Fibroblast of pulmonary artery (primary cell): ENCODE measurements at regions not wholly inside any gene's neighbourhood (a gene's known extent, or its start where the extent isn't known, plus 50 kb on each side); places are given as distances from the start of the nearest gene placed in this dataset.
A peak's percentile ranks its signal among the peaks of the same experiment; 100 is the strongest.

ENCODE experiments used
- DNase-seq: peaks from one replicate; pipeline ENCODE4 v3.0.0-alpha.2; 2010; ENCODE audit warnings: low read depth
- H3K4me3 ChIP-seq: replicated peaks from 2 replicates; pipeline ENCODE4 v1.5.1; 2011; ENCODE audit warnings: low read depth, mild to moderate bottlenecking, control low read depth, low read length, moderate library complexity
- TF ChIP-seq, protein P1 (sequence below): IDR thresholded peaks from 2 replicates; pipeline ENCODE4 v1.5.1; 2011; ENCODE audit warnings: mild to moderate bottlenecking, control low read depth, low read length, inconsistent platforms; ENCODE audit errors: missing control alignments

- no peak for DNase-seq
- TF ChIP-seq, protein P1, sequence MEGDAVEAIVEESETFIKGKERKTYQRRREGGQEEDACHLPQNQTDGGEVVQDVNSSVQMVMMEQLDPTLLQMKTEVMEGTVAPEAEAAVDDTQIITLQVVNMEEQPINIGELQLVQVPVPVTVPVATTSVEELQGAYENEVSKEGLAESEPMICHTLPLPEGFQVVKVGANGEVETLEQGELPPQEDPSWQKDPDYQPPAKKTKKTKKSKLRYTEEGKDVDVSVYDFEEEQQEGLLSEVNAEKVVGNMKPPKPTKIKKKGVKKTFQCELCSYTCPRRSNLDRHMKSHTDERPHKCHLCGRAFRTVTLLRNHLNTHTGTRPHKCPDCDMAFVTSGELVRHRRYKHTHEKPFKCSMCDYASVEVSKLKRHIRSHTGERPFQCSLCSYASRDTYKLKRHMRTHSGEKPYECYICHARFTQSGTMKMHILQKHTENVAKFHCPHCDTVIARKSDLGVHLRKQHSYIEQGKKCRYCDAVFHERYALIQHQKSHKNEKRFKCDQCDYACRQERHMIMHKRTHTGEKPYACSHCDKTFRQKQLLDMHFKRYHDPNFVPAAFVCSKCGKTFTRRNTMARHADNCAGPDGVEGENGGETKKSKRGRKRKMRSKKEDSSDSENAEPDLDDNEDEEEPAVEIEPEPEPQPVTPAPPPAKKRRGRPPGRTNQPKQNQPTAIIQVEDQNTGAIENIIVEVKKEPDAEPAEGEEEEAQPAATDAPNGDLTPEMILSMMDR, result no peak
- no peak overlapping the region for H3K4me3 ChIP-seq
Measured at GRCh38 chr1:59149435-59149834, 147.5 kb upstream of the FGGY start.

- DNase-seq, result peak; percentile 98
- H3K4me3 ChIP-seq, result peak overlapping the region; percentile 36
- TF ChIP-seq, protein P1, result no peak
Measured at GRCh38 chr1:59150577-59151386, 146.1 kb upstream of the FGGY start.

DNA sequence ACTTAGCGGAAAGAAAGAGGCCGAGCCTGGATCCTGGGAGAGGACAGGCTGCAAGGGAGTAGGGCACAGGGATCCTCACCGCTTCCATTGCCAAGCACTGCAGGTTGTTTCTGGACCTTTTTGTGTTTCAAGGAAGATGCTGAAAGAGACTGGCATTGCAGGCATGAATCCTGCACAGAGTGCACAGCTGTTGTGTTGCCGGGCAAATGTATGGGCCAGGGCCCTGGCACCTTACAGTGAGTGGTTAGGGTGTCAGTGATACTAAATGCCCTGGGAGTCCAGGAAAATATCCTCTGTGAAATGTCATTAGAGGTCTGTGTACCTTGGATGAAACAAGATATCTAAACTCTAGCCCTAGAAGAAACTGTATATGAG, 145.5 kb upstream of the FGGY start:
- TF ChIP-seq, protein P1, result no peak
- no peak overlapping the region for H3K4me3 ChIP-seq
- no peak for DNase-seq

DNA sequence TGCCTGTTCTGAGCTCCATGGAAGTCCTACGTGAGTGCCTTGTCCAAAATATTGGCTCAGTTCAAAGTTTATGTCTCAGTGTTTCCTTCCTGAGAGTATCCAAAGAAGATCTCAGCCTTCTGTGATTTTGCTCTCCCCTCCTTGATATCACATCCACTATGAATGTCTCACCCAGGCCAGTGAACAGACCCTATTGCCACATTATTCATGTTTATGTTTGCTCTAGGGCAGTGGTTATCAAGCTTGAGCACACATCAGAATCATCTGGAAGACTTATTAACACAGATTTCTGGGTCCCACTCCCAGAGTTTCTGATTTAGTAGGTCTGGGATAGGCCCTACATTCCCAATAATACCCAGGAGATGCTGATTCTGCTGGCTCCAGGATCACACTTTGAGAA, 145.0 kb upstream of the FGGY start:
- TF ChIP-seq, protein P1, result no peak

GRCh38 chr1:59152511-59152910, 144.4 kb upstream of the FGGY start:
- no peak overlapping the region for H3K4me3 ChIP-seq
- DNase-seq, result no peak
- TF ChIP-seq, protein P1, result no peak

More for the DNA sequence above, 145.0 kb upstream of the FGGY start:
- no peak overlapping the region for H3K4me3 ChIP-seq
- no peak for DNase-seq

- TF ChIP-seq, protein P1, result no peak
- H3K4me3 ChIP-seq, result no peak overlapping the region
- DNase-seq, result no peak
Measured at GRCh38 chr1:59154401-59154800, 142.5 kb upstream of the FGGY start.

- no peak overlapping the region for H3K4me3 ChIP-seq
- TF ChIP-seq, protein P1, result no peak
- no peak for DNase-seq
Measured at GRCh38 chr1:59155351-59155750, 141.5 kb upstream of the FGGY start.
